NT2/D1 (cell line): ENCODE measurements at regions not wholly inside any gene's neighbourhood (a gene's known extent, or its start where the extent isn't known, plus 50 kb on each side); places are given as distances from the start of the nearest gene placed in this dataset.

ENCODE experiments used
- YY1 ChIP-seq: IDR thresholded peaks from 2 replicates; pipeline ENCODE4 v1.6.1; 2011; ENCODE audit not compliant: insufficient read length, insufficient read depth
- ZNF274 ChIP-seq: IDR thresholded peaks from 2 replicates; pipeline ENCODE4 v1.6.1; 2011; ENCODE audit warnings: mild to moderate bottlenecking, low read depth, low read length

GRCh38 chr20:56841346-56841908 is 212.3 kb downstream of the TFAP2C start:
- TF ChIP-seq YY1 = no peak
- no peak for TF ChIP-seq ZNF274
